HEK293T (cell line): ENCODE measurements at regions not wholly inside any gene's neighbourhood (a gene's known extent, or its start where the extent isn't known, plus 50 kb on each side); places are given as distances from the start of the nearest gene placed in this dataset.

ENCODE experiments used
- CTCF ChIA-PET: fragments of 350-600 bp; formaldehyde crosslinking; extraction: SDS; loops from one replicate; lab custom pipeline; 2021; ENCODE audit warnings: antibody characterized with exemption, inconsistent platforms; lab: Yijun Ruan, JAX
- POLR2A ChIA-PET: fragments of 350-600 bp; formaldehyde crosslinking; extraction: SDS; loops from one replicate; lab custom pipeline; 2020; ENCODE audit warnings: antibody characterized with exemption, inconsistent platforms; lab: Yijun Ruan, JAX
- DNase-seq: peaks from one replicate; pipeline ENCODE4 v3.0.0; 2012; ENCODE audit warnings: mixed read lengths; ENCODE audit errors: extremely low spot score
- ARNT ChIP-seq: fragments of 450-650 bp; IDR thresholded peaks from 2 replicates; pipeline ENCODE4 v1.6.1; 2017; ENCODE audit warnings: mild to moderate bottlenecking
- BHLHE40 ChIP-seq: fragments of 450-650 bp; IDR thresholded peaks from 2 replicates; pipeline ENCODE4 v1.6.1; 2016; ENCODE audit warnings: mild to moderate bottlenecking, moderate library complexity, borderline replicate concordance
- CTBP1 ChIP-seq: fragments of 450-650 bp; IDR thresholded peaks from 2 replicates; pipeline ENCODE4 v1.6.1; 2016; ENCODE audit warnings: borderline replicate concordance
- ELF4 ChIP-seq: fragments of 450-650 bp; IDR thresholded peaks from 2 replicates; pipeline ENCODE4 v1.6.1; 2017; ENCODE audit warnings: antibody characterized with exemption
- FOXA1 ChIP-seq: fragments of 450-650 bp; IDR thresholded peaks from 2 replicates; pipeline ENCODE4 v1.6.1; 2016; ENCODE audit warnings: mild to moderate bottlenecking
- FOXK2 ChIP-seq: fragments of 450-650 bp; IDR thresholded peaks from 2 replicates; pipeline ENCODE4 v1.6.1; 2016; ENCODE audit warnings: mild to moderate bottlenecking
- FOXM1 ChIP-seq: fragments of 450-650 bp; IDR thresholded peaks from 2 replicates; pipeline ENCODE4 v1.6.1; 2017; ENCODE audit warnings: mild to moderate bottlenecking, borderline replicate concordance
- HDGF ChIP-seq: fragments of 450-650 bp; IDR thresholded peaks from 2 replicates; pipeline ENCODE4 v1.6.1; 2017; ENCODE audit warnings: antibody characterized with exemption, borderline replicate concordance
- L3MBTL2 ChIP-seq: fragments of 450-650 bp; conservative IDR thresholded peaks from 2 replicates; pipeline ENCODE4 v1.6.1; 2016; ENCODE audit warnings: mild to moderate bottlenecking
- LEF1 ChIP-seq: fragments of 450-650 bp; IDR thresholded peaks from 2 replicates; pipeline ENCODE4 v1.6.1; 2017; ENCODE audit warnings: mild to moderate bottlenecking, borderline replicate concordance
- NFRKB ChIP-seq: fragments of 450-650 bp; IDR thresholded peaks from 2 replicates; pipeline ENCODE4 v1.6.1; 2016; ENCODE audit warnings: mild to moderate bottlenecking, moderate library complexity
- PKNOX1 ChIP-seq: fragments of 450-650 bp; IDR thresholded peaks from 2 replicates; pipeline ENCODE4 v1.6.1; 2016
- SP1 ChIP-seq: fragments of 450-650 bp; IDR thresholded peaks from 2 replicates; pipeline ENCODE4 v1.6.1; 2017
- SUZ12 ChIP-seq: fragments of 450-650 bp; IDR thresholded peaks from 2 replicates; pipeline ENCODE4 v1.6.1; 2016; ENCODE audit warnings: mild to moderate bottlenecking
- TARDBP ChIP-seq: fragments of 450-650 bp; IDR thresholded peaks from 2 replicates; pipeline ENCODE4 v1.6.1; 2016
- ZNF384 ChIP-seq: fragments of 450-650 bp; IDR thresholded peaks from 2 replicates; pipeline ENCODE4 v1.6.1; 2016

GRCh38 chr11:90764691-90765090 is 541.8 kb upstream of the CHORDC1 start:
- no peak for DNase-seq
- TF ChIP-seq TARDBP = no peak
- TF ChIP-seq FOXM1 = no peak
- no peak for TF ChIP-seq LEF1
- no peak for TF ChIP-seq FOXA1
- ChIA-PET CTCF (no interaction called here), POLR2A (no interaction called here)

DNA sequence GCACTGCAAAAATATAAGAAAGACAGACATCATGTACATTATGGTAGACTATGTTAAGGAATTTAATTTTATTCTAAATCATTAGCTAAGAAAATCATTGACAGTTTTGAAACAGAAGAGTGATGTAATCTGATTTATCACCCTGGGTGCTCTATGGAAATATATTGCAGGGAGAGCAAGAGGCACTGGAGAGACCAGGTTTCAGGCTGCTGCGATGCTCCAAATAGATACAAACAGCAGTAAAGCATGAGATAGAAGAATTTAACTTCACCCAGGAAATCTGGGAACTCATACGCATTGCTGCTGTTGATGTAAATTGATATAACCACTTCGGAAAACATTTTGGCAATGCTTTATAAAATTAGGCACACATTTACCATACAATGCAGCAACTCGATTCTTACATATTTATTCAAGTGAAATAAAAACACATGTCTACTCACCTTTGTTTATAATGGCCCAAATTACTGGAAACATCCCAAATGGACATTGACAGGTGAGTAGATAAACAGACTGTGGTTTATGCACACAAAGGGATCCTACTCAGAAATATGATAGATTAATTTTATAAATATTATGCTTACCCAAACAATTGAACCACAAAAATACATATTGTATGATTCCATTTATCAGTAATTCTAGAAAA is 535.1 kb upstream of the CHORDC1 start:
- ChIA-PET CTCF (no interaction called here), POLR2A (no interaction called here)
- DNase-seq = no peak
- TF ChIP-seq BHLHE40 (no peak), ZNF384 (no peak), SUZ12 (no peak), LEF1 (no peak), FOXK2 (no peak), ARNT (no peak), FOXM1 (no peak), ELF4 (no peak), HDGF (no peak), TARDBP (no peak), NFRKB (no peak), L3MBTL2 (no peak), PKNOX1 (no peak), SP1 (no peak), CTBP1 (no peak), FOXA1 (no peak)

DNA sequence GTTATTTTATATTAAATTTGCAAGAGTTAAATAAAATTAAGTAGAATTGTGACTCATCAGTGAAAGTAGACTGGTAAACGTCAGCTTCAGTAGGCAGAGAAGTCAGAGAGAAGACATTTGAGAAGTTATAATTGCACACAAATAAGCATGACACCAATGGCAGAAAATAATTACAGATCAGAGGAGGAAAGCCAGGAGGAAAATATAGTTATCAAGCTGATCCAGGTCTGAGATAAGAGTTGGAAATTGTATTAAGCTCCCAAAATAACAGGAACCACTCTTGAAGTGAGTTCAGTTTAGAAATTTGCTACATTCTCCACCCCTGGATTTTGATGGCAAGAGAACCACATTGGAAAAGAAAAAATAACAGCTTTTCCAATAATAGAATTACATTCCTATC is 533.8 kb upstream of the CHORDC1 start:
- CTCF ChIA-PET = no interaction called here

GRCh38 chr11:90753546-90753945 is 530.7 kb upstream of the CHORDC1 start:
- CTCF ChIA-PET = no interaction called here

More for the DNA sequence above, 533.8 kb upstream of the CHORDC1 start:
- POLR2A ChIA-PET = no interaction called here
- DNase-seq = no peak
- TF ChIP-seq ARNT = no peak
- no peak for TF ChIP-seq L3MBTL2
- TF ChIP-seq PKNOX1 = no peak
- no peak for TF ChIP-seq CTBP1
- no peak for TF ChIP-seq SUZ12
- TF ChIP-seq NFRKB = no peak
- no peak for TF ChIP-seq SP1
- no peak for TF ChIP-seq FOXA1
- TF ChIP-seq BHLHE40 = no peak
- no peak for TF ChIP-seq ELF4

GRCh38 chr11:90747057-90747456 is 524.2 kb upstream of the CHORDC1 start:
- ChIA-PET POLR2A (no interaction called here), CTCF (no interaction called here)
- TF ChIP-seq SUZ12 (no peak), FOXM1 (no peak), PKNOX1 (no peak)
- DNase-seq = no peak

More at GRCh38 chr11:90753546-90753945, 530.7 kb upstream of the CHORDC1 start:
- TF ChIP-seq ZNF384 (no peak), LEF1 (no peak), PKNOX1 (no peak), FOXK2 (no peak), ARNT (no peak), SUZ12 (no peak), ELF4 (no peak), SP1 (no peak), NFRKB (no peak), TARDBP (no peak), L3MBTL2 (no peak), FOXM1 (no peak), FOXA1 (no peak), HDGF (no peak), CTBP1 (no peak), BHLHE40 (no peak)
- DNase-seq = no peak
- POLR2A ChIA-PET = no interaction called here

DNA sequence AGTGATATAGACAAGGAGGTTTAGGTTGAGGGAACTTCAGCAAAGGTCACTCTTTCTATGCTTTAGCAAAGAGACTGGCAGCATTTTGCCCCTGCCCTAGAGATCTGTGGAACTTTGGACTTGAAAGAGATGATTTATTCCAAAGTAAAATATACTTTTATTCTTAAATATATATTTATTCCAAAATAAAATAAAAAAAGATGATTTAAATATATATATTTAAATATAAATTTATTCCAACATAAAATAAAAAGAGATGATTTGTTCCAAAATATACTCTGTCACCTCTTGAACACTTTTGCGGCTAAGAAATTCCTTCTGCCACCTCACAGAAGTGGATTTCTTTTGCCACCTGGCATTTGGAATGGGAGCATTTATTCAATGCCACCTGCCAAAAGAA is 521.3 kb upstream of the CHORDC1 start:
- CTCF ChIA-PET = no interaction called here

More for the DNA sequence above, 521.3 kb upstream of the CHORDC1 start:
- DNase-seq = no peak
- no peak for TF ChIP-seq L3MBTL2
- no peak for TF ChIP-seq LEF1
- no peak for TF ChIP-seq NFRKB
- no peak for TF ChIP-seq TARDBP
- no peak for TF ChIP-seq FOXK2
- TF ChIP-seq BHLHE40 = no peak
- TF ChIP-seq FOXA1 = no peak
- no peak for TF ChIP-seq SP1
- POLR2A ChIA-PET = no interaction called here
